ENCODE measurements at regions not wholly inside any gene's neighbourhood (a gene's known extent, or its start where the extent isn't known, plus 50 kb on each side); places are given as distances from the start of the nearest gene placed in this dataset.
"Not testable (repeated sequence)": the region's sequence is repeated elsewhere in the genome, so short reads cannot be mapped to it uniquely, and the experiment has no call there.

GRCh38 chr17:30731210-30732132, 93.0 kb downstream of the CRLF3 start:
- Histone ChIP-seq H3K9ac (ENCODE audit: low read length) (peak overlapping the region; percentile 90), H3K4me3 (ENCODE audit: insufficient read depth in 1 of 2, low read depth in 1 of 2, low read length in 2 of 2) (peak overlapping the region; percentile 80 to 81), H3K27ac (ENCODE audit: low read length, poor library complexity, severe bottlenecking) (peak overlapping the region; percentile 84), H3K79me1 (replicated peaks; ENCODE audit: low read length, poor library complexity, severe bottlenecking) (peaks cover 11% of the 10 kb centered on the region), H2BK5ac (ENCODE audit: low read depth, low read length, poor library complexity, severe bottlenecking) (peak overlapping the region; percentile 19), H2AFZ (ENCODE audit: low read depth, low read length) (peak overlapping the region; percentile 15), H4K91ac (ENCODE audit: low read length) (peak overlapping the region; percentile 50), H3K4ac (ENCODE audit: low read depth in 1 of 2, low read length in 2 of 2) (peak overlapping the region; percentile 57 to 64), H3K23ac (ENCODE audit: low read length in 2 of 2) (peak overlapping the region in 1 of 2 experiments; percentile 93), H2BK120ac (ENCODE audit: low read depth, low read length) (peak overlapping the region; percentile 91), H3K4me2 (ENCODE audit: low read length, poor library complexity, severe bottlenecking) (peak overlapping the region; percentile 58), H2BK15ac (ENCODE audit: low read depth, poor library complexity, severe bottlenecking) (peak overlapping the region; percentile 44), H4K8ac (ENCODE audit: low read length) (peak overlapping the region; percentile 37), H3K18ac (ENCODE audit: low read depth in 1 of 2, low read length in 2 of 2) (peak overlapping the region; percentile 67 to 79), H3K14ac (ENCODE audit: low read length in 2 of 2) (peak overlapping the region in 1 of 2 experiments; percentile 91)
- not testable (repeated sequence) for H2BK12ac ChIP-seq (ENCODE audit: low read length in 2 of 2); H3K4me1 ChIP-seq (ENCODE audit: control insufficient read depth, insufficient read depth, low read depth, low read length); H3K36me3 ChIP-seq (ENCODE audit: control insufficient read depth in 1 of 2, insufficient read depth in 2 of 2, low read depth in 1 of 2, low read length in 2 of 2); H3K27me3 ChIP-seq (ENCODE audit: control insufficient read depth in 1 of 2, insufficient read depth in 1 of 2, low read length in 2 of 2); H3K9me3 ChIP-seq (ENCODE audit: control insufficient read depth, low read length); H2AK5ac ChIP-seq (ENCODE audit: low read length, severe bottlenecking)
- peak; percentile 86 for DNase-seq
- under 1% methylated on average over 42 of the region's 87 CpGs for WGBS

GRCh38 chr17:30730837-30731209, 93.7 kb downstream of the CRLF3 start:
- H3K36me3 ChIP-seq (ENCODE audit: control insufficient read depth in 1 of 2, insufficient read depth in 2 of 2, low read depth in 1 of 2, low read length in 2 of 2); H2BK120ac ChIP-seq (ENCODE audit: low read depth, low read length); H3K14ac ChIP-seq (ENCODE audit: low read length in 2 of 2); H3K4ac ChIP-seq (ENCODE audit: low read depth in 1 of 2, low read length in 2 of 2); H3K27ac ChIP-seq (ENCODE audit: low read length, poor library complexity, severe bottlenecking); H3K23ac ChIP-seq (ENCODE audit: low read length in 2 of 2); H3K18ac ChIP-seq (ENCODE audit: low read depth in 1 of 2, low read length in 2 of 2); H2BK12ac ChIP-seq (ENCODE audit: low read length in 2 of 2); H3K4me1 ChIP-seq (ENCODE audit: control insufficient read depth, insufficient read depth, low read depth, low read length); H4K91ac ChIP-seq (ENCODE audit: low read length); H3K27me3 ChIP-seq (ENCODE audit: control insufficient read depth in 1 of 2, insufficient read depth in 1 of 2, low read length in 2 of 2); H2AFZ ChIP-seq (ENCODE audit: low read depth, low read length); H3K4me2 ChIP-seq (ENCODE audit: low read length, poor library complexity, severe bottlenecking); DNase-seq; H4K8ac ChIP-seq (ENCODE audit: low read length); H2BK5ac ChIP-seq (ENCODE audit: low read depth, low read length, poor library complexity, severe bottlenecking); H3K9me3 ChIP-seq (ENCODE audit: control insufficient read depth, low read length); H2AK5ac ChIP-seq (ENCODE audit: low read length, severe bottlenecking); H2BK15ac ChIP-seq (ENCODE audit: low read depth, poor library complexity, severe bottlenecking): not testable (repeated sequence)
- Histone ChIP-seq H3K9ac (ENCODE audit: low read length) (peak overlapping the region; percentile 86), H3K79me1 (replicated peaks; ENCODE audit: low read length, poor library complexity, severe bottlenecking) (peaks cover 11% of the 10 kb centered on the region), H3K4me3 (ENCODE audit: insufficient read depth in 1 of 2, low read depth in 1 of 2, low read length in 2 of 2) (peak overlapping the region in 1 of 2 experiments; percentile 65)
- WGBS = 44% methylated on average over 13 of the region's 17 CpGs

GRCh38 chr17:30730171-30730836, 94.2 kb downstream of the CRLF3 start:
- not testable (repeated sequence) for H2AK5ac ChIP-seq (ENCODE audit: low read length, severe bottlenecking); H2BK12ac ChIP-seq (ENCODE audit: low read length in 2 of 2); DNase-seq; H3K9me3 ChIP-seq (ENCODE audit: control insufficient read depth, low read length); H3K4me3 ChIP-seq (ENCODE audit: insufficient read depth in 1 of 2, low read depth in 1 of 2, low read length in 2 of 2); H2BK15ac ChIP-seq (ENCODE audit: low read depth, poor library complexity, severe bottlenecking); H4K8ac ChIP-seq (ENCODE audit: low read length); H2BK120ac ChIP-seq (ENCODE audit: low read depth, low read length); H3K23ac ChIP-seq (ENCODE audit: low read length in 2 of 2); H3K18ac ChIP-seq (ENCODE audit: low read depth in 1 of 2, low read length in 2 of 2); H3K27me3 ChIP-seq (ENCODE audit: control insufficient read depth in 1 of 2, insufficient read depth in 1 of 2, low read length in 2 of 2); H3K4ac ChIP-seq (ENCODE audit: low read depth in 1 of 2, low read length in 2 of 2); H3K4me2 ChIP-seq (ENCODE audit: low read length, poor library complexity, severe bottlenecking); H2BK5ac ChIP-seq (ENCODE audit: low read depth, low read length, poor library complexity, severe bottlenecking); H3K27ac ChIP-seq (ENCODE audit: low read length, poor library complexity, severe bottlenecking); H3K14ac ChIP-seq (ENCODE audit: low read length in 2 of 2); H2AFZ ChIP-seq (ENCODE audit: low read depth, low read length); H4K91ac ChIP-seq (ENCODE audit: low read length); H3K4me1 ChIP-seq (ENCODE audit: control insufficient read depth, insufficient read depth, low read depth, low read length); H3K36me3 ChIP-seq (ENCODE audit: control insufficient read depth in 1 of 2, insufficient read depth in 2 of 2, low read depth in 1 of 2, low read length in 2 of 2); H3K9ac ChIP-seq (ENCODE audit: low read length)
- WGBS = 95% methylated on average over 8 of the region's 8 CpGs
- peaks cover 11% of the 10 kb centered on the region for H3K79me1 ChIP-seq (replicated peaks; ENCODE audit: low read length, poor library complexity, severe bottlenecking)

- WGBS = 88% methylated on average over 14 of the region's 14 CpGs
- not testable (repeated sequence) for H3K4me3 ChIP-seq (ENCODE audit: insufficient read depth in 1 of 2, low read depth in 1 of 2, low read length in 2 of 2); H3K27me3 ChIP-seq (ENCODE audit: control insufficient read depth in 1 of 2, insufficient read depth in 1 of 2, low read length in 2 of 2); H3K36me3 ChIP-seq (ENCODE audit: control insufficient read depth in 1 of 2, insufficient read depth in 2 of 2, low read depth in 1 of 2, low read length in 2 of 2); H3K9ac ChIP-seq (ENCODE audit: low read length); H3K27ac ChIP-seq (ENCODE audit: low read length, poor library complexity, severe bottlenecking); DNase-seq; H4K8ac ChIP-seq (ENCODE audit: low read length); H2AFZ ChIP-seq (ENCODE audit: low read depth, low read length); H3K9me3 ChIP-seq (ENCODE audit: control insufficient read depth, low read length); H3K18ac ChIP-seq (ENCODE audit: low read depth in 1 of 2, low read length in 2 of 2); H3K4me2 ChIP-seq (ENCODE audit: low read length, poor library complexity, severe bottlenecking); H2BK5ac ChIP-seq (ENCODE audit: low read depth, low read length, poor library complexity, severe bottlenecking); H3K23ac ChIP-seq (ENCODE audit: low read length in 2 of 2); H2BK15ac ChIP-seq (ENCODE audit: low read depth, poor library complexity, severe bottlenecking); H3K4me1 ChIP-seq (ENCODE audit: control insufficient read depth, insufficient read depth, low read depth, low read length); H3K4ac ChIP-seq (ENCODE audit: low read depth in 1 of 2, low read length in 2 of 2); H4K91ac ChIP-seq (ENCODE audit: low read length); H2BK12ac ChIP-seq (ENCODE audit: low read length in 2 of 2); H3K14ac ChIP-seq (ENCODE audit: low read length in 2 of 2); H2BK120ac ChIP-seq (ENCODE audit: low read depth, low read length); H2AK5ac ChIP-seq (ENCODE audit: low read length, severe bottlenecking)
- H3K79me1 ChIP-seq (replicated peaks; ENCODE audit: low read length, poor library complexity, severe bottlenecking) = peaks cover 11% of the 10 kb centered on the region
Measured at GRCh38 chr17:30729471-30730170, 94.9 kb downstream of the CRLF3 start.

All from mesenchymal stem cell (in vitro differentiated cells and primary cell).